GM21423 (cell line): ENCODE measurements at regions not wholly inside any gene's neighbourhood (a gene's known extent, or its start where the extent isn't known, plus 50 kb on each side); places are given as distances from the start of the nearest gene placed in this dataset.
"Not testable (repeated sequence)": the region's sequence is repeated elsewhere in the genome, so short reads cannot be mapped to it uniquely, and the experiment has no call there.

Experiments
- ATAC-seq: cut with Tn5 transposase; IDR thresholded peaks from one replicate; pipeline ENCODE4 v1.9.1; 2021; ENCODE audit warnings: mild to moderate bottlenecking, moderate library complexity; ENCODE audit not compliant: unreplicated experiment

DNA sequence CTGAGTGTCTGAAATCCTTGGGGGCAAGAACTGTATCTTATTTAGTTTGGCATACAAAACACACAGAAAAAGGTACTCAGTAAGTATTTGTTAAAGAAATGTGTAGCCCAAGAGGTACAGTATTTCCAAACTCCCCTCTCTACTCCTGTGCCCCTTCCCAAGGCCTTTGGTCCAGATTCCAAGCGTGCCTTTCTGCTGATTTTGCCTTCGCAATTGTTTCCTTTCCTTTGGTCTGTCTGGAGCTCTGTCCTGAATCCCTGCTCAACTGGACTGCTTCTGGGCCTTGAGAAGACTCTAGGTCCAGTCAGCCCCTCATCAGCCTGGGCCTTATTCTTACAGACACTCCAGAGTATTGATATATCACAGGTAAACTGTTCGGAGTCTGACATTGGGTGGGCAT is 122.2 kb upstream of the SYNCRIP start:
- ATAC-seq: no peak

DNA sequence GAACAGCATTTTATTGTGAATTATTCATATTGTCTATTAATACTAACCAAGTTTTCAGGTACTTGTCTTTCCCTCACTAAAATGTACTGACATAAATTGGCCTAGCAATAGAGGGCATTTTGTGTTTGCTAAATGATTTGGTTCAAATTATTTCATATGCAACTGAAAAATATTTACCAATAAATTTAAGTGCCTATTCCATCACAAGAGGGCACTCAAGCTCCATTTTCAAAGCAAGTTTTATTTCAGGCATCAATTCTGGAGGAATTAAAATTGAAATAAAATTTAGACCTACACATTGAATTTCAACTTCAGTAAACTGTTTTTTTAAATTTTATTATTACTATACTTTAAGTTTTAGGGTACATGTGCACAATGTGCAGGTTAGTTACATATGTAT is 114.3 kb upstream of the SYNCRIP start:
- ATAC-seq: no peak

DNA sequence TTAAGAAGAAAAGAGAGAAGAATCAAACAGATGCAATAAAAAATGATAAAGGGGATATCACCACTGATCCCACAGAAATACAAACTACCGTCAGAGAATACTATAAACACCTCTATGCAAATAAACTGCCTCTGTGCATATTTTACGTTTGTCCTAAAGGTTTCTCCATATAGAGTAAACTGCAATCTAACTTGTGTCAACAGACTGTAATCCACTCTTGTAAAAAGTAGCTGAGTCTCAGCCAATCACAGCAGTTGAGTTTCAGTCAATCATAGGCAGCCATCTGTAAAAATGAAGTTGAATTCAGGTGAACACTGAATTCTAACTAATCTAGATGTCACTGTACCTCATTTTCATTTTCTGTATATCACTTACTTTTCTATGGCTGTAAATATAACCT is 112.2 kb upstream of the SYNCRIP start:
- no peak for ATAC-seq

DNA sequence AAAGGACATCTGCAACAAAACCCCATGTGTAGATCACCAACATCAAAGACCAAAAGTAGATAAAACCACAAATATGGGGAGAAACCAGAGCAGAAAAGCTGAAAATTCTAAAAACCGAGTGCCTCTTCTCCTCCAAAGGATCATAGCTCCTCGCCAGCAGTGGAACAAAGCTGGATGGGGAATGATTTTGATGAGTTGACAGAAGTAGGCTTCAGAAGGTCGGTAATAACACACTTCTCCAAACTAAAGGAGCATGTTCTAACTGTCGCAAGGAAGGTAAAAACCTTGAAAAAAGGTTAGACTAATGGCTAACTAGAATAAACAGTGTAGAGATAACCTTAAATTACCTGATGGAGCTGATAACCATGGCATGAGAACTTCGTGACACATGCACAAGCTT is 109.9 kb upstream of the SYNCRIP start:
- no peak for ATAC-seq

DNA sequence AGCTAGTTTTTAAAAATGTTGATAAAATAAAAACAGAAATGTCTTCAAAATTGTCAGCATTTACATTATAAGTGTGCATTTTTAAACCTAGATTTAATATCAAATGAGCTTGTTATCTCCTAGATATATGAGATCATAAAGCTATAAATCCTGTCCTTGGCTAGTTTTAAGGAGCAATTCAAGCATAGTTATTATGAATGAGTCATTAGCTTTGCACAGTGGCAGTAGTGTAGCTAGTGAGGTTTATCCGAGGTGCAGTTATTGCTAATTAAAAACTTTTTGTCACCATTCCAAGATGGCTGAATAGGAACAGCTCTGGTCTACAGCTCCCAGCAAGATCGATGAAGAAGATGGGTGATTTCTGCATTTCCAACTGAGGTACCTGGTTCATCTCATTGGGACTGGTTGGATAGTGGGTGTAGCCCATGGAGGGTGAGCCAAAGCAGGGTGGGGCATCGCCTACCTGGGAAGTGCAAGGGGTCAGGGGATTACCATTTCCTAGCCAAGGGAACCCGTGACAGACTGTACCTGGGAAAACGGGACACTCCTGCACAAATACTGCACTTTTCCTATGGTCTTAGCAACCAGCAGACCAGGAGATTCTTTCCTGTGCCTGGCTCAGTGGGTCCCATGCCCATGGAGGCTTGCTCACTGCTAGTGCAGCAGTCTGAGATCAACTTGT is 108.8 kb upstream of the SYNCRIP start:
- ATAC-seq: no peak

DNA sequence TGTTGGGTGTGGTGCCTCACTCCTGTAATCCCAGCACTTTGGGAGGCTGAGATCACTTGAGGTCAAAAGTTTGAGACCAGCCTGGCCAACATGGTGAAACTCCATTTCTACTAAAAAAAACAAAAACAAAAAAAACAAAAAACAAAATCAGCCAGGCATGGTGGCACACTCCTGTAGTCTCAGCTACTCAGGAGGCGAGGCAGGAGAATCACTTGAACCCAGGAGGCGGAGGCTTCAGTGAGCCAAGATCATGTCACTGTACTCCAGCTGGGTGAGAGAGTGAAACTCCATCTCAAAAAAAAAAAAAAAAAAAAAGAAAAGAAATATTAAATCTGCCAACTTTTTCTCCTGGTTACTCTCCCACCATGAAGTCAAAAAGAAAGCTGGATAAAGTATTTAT is 107.5 kb upstream of the SYNCRIP start:
- not testable (repeated sequence) for ATAC-seq

DNA sequence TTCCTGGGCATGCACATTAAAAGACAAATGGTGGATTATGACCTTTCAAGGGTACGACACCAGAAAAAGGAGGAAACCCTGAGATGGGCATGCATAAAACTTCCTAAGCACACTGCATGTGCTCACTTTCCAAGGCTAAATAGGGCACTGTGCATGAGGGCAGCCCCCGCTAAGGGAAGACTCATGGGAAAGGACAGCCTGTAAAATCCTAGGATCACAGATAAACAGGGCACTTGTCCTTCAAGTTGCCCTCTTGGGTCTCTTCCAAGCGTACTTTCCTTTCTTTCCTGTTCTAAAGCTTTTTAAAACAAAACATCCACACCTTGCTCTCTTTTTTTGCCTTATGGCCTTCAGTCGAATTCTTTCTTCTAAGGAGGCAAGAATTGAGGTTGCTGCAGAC is 106.5 kb upstream of the SYNCRIP start:
- no peak for ATAC-seq

DNA sequence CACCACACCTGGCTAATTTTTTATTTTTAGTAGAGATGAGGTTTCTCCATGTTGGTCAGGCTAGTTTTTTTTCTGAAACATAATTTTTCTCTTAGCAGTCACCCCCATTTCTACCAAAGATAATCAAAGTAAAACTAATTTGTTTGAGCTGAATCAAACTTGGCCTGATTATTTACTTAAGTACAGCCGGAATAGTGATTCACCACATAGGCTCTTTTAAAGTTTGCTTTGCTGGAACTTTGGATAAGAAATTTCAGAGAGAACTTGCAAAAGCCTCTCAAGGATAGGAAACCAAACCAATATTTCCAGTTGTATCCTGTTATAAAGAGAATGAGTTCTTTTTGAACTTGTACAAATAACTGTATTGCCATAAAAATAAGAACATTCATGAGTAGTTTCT is 105.0 kb upstream of the SYNCRIP start:
- no peak for ATAC-seq

DNA sequence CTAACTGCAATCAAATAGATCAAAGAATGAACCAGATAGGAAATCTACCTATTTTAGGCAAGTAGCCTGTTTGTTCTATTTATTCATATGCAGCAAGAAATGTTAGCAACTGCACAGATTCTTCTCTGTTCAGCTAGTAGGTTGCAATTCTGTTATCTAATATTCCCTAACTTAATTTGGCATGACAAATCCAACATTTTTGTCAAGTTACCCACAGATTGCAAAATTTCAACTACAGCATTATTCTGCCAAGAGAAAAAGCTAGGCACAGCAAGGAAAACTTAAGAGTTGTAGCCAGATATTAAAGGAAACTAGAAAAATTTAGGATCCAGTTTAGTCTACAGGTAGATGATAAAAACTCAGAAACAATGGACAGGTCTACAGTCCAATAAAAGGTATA is 104.4 kb upstream of the SYNCRIP start:
- no peak for ATAC-seq

DNA sequence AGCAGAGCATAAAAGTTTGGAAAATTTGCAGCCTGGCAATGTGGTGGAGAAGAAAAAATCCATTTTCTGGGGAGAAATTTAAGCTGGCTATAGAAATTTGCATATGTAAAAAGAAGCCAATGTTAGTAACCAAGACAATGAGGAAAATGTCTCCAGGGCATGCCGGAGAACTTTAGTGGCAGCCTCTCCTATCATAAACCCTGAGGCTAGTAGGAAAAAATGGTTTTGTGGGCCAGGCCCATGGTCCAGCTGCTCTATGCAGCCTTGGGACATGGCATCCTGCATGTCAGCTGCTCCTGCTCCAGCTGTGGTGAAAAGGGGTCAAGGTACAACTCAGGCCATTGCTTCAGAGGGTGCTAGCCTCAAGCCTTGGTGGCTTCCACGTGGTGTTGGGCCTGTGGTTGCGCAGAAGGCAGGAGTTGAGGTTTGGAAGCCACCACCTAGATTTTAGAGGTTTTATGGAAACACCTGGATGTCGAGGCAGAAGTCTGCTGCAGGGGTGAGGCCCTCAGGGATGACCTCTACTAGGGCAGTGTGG is 101.8 kb upstream of the SYNCRIP start:
- no peak for ATAC-seq

DNA sequence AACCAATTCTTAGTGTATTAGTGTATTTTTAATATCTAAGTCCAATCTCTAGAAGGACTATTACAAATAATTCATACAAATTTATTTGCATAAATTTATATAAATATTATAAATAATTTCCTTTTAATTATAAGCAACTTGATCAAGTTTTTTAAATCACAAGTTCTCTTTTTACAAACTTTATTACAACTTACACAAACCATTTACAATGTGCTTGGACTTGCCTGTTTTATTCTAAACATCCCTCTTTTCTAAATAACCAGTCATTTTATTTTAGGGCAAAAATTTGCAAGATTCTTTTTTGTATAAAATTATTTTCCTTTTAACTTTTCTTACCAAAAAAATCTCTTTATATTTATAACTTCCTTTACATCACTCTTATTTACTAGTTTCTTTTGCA is 83.5 kb upstream of the SYNCRIP start:
- ATAC-seq: no peak

DNA sequence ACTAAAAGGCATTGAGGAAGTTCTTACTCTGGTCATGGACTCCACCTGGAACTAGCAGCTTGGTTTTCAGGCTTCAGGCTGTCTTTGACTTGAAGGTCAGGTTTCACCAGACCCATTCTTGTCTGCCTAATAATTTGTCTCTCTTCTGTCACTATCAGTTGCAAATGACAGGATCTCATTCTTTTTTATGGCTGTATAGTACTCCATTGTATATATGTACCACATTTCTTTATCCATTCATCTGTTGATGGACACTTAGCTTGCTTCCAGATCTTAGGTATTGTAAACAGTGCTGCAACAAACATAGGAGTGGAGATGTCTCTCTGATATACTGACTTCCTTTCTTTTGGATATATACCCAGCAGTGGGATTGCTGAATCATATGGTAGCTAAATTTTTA is 73.1 kb upstream of the SYNCRIP start:
- ATAC-seq: no peak

DNA sequence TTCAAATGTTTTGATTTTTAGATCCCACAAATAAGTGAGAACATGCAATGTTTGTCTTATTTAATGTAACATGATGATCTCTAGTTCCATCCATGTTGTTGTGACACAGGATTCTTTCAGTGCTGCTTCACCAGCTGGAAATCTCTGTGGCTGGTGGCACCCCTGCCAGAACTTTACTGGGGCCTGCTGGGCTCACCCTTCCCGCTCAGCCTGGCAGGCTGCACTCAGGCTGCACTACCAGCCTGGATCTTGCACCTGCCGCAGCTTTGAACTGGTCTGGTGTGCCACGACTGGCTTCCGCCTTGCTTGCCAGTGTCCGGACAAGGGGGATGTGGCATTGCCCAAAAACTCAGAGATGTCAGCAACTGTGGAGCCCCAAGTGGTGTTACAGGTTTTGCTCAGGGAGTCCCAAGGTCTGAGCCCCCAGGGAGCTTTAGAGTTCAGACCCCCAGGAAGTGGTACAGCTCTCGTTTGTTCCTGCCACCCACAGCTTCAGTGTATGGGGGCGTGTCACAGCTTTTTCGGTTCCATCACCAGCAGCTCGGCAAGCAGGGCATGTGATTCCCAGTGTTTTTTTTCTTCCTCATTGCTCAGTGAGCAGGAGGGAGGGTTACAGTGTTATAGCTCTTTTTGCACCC is 72.3 kb upstream of the SYNCRIP start:
- ATAC-seq: no peak

DNA sequence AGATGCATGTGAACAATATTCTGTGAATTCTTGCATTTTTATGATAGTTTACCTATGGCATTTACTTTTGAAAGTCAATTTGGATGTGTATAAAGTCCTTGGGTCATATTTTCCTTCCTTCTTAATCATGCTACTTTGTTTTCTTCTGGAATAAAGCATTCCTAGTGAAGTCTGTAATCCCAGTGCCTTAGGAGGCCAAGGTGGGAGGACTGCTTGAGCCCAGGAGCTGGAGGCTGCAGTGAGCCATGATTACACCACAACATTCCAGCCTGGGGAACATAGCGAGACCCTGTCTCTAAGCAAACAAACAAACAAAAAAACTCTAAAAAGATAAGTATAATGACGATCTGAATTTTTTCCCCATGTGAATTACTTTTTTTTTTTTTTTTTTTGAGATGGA is 69.7 kb upstream of the SYNCRIP start:
- ATAC-seq: no peak

DNA sequence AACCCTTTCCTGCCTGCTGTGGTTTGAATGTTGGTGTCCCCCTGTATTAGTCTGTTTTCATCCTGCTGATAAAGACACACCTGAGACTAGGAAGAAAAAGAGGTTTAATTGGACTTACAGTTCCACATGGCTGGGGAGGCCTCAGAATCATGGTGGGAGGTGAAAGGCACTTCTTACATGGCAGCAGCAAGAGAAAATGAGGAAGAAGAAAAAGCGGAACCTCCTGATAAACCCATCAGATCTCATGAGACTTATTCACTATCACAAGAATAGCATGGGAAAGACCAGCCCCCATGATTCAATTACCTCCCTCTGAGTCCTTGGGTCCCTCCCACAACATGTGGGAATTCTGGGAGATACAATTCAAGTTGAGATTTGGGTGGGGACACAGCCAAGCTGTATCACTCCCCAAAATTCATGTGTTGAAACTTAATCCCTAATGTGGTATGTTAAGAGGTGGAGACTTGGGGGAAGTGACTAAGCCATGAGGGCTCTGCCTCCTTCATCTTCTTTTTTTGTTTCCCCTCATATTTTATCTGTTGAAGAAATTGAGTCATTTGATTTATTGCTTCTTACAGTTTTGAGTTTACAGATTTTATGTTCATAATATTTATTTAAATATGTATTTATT is 64.9 kb upstream of the SYNCRIP start:
- not testable (repeated sequence) for ATAC-seq

DNA sequence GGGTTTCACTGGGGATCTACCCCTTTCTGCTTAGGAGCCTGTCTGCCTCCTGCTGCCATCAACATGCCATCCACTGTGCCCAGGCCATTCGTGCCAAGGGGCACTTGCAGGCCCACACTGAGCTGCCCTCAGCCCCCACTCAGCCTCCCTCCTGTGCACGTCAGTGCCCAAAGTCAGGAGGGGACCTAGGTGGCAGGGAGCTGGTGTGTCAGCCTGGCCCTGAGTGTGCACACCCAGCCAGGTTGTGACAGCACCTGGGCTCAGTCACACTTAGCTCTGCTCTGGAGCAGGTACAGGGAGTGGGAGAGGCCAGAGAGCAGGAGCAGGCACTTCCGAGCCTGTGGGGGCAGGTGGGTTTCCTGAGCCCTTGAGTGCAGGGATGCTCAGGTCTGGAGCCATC is 63.6 kb upstream of the SYNCRIP start:
- no peak for ATAC-seq

DNA sequence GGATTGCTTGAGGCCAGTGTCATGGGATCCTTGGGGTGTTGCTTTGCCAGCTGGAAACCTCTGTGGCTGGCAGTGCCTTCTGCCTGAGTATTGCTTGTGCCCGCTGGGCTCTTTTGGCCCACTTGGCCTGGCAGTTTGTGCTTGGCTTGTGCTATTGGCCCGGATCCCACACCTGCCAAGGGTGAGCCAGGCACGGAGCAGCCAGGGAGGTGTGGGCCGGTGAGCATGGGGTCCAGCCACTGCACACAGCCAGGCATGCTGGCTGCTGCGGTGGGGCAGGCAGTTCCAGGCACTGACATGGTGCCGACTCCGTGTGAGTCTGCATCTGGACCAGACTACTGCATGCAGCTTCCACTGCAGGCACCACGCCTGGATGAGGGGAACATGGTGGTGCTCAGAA is 62.5 kb upstream of the SYNCRIP start:
- ATAC-seq: no peak

DNA sequence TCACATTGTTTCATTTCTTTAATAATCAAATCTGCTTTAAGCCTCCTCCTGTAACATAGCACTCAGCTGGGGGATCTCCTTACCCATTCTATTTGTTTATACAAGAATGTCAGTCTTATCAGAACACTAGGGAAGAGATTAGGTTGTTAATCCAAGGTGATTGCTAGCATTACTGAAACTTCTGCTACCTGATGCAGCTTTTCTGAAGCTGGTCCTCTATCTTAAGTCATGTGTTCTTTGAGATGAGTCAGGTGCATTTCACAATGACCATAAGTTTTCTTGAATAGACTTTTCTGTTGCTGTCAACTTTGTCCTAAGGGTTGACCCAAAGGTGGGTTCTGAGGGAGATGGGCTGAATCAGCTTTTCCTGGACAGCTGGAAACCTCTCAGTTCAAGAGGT is 60.7 kb upstream of the SYNCRIP start:
- no peak for ATAC-seq
